A673 (cell line): ENCODE measurements at regions not wholly inside any gene's neighbourhood (a gene's known extent, or its start where the extent isn't known, plus 50 kb on each side); places are given as distances from the start of the nearest gene placed in this dataset.

Source experiments
- BruUV-seq: library from RNA; stranded (reverse); fragments of 400-500 nt; replicated peaks from 2 replicates; lab custom pipeline; 2021; lab: Mats Ljungman, UMichigan
- CTCF ChIA-PET: fragments of 300-600 bp; sonication (Branson Sonifier 250); formaldehyde crosslinking; loops from one replicate; lab custom pipeline; 2022; ENCODE audit warnings: antibody characterized with exemption; lab: Charles Lee
- POLR2A ChIA-PET: fragments of 300-600 bp; sonication (Branson Sonifier 250); formaldehyde crosslinking; loops from one replicate; lab custom pipeline; 2022; ENCODE audit warnings: antibody characterized with exemption; ENCODE audit not compliant: low non-redundant PET; lab: Charles Lee
- DNase-seq: peaks from one replicate; pipeline ENCODE4 v3.0.0-alpha.2; 2015; ENCODE audit warnings: low spot score
- H3K27ac ChIP-seq: fragments of 200-600 bp; sonication (generic); 2 replicates; pipeline ENCODE4 v1.5.1; 2016; ENCODE audit warnings: mixed run types, low read depth, mild to moderate bottlenecking, mixed read lengths, antibody characterized with exemption, low read length; ENCODE audit not compliant: poor library complexity, severe bottlenecking
- H3K27me3 ChIP-seq: fragments of 200-600 bp; sonication (generic); replicated peaks from 2 replicates; pipeline ENCODE4 v1.6.1; 2017; ENCODE audit warnings: mixed run types, low read depth, mild to moderate bottlenecking, mixed read lengths, antibody characterized with exemption, low read length; ENCODE audit not compliant: insufficient read depth, poor library complexity
- H3K36me3 ChIP-seq: fragments of 200-600 bp; sonication (generic); 2 replicates; pipeline ENCODE4 v1.6.1; 2016; ENCODE audit warnings: mixed run types, mild to moderate bottlenecking, mixed read lengths, antibody characterized with exemption, low read length; ENCODE audit not compliant: insufficient read depth, poor library complexity, severe bottlenecking
- H3K4me1 ChIP-seq: fragments of 200-600 bp; sonication (generic); 2 replicates; pipeline ENCODE4 v1.6.1; 2017; ENCODE audit warnings: mixed run types, mild to moderate bottlenecking, mixed read lengths, antibody characterized with exemption, low read length; ENCODE audit not compliant: insufficient read depth, poor library complexity, severe bottlenecking
- H3K4me3 ChIP-seq: fragments of 200-600 bp; sonication (generic); 2 replicates; pipeline ENCODE4 v1.5.1; 2016; ENCODE audit warnings: low read depth, mixed run types, mild to moderate bottlenecking, mixed read lengths, low read length; ENCODE audit not compliant: poor library complexity, severe bottlenecking
- H3K9me3 ChIP-seq: fragments of 200-600 bp; sonication (generic); 2 replicates; pipeline ENCODE4 v1.6.1; 2016; ENCODE audit warnings: mixed run types, low read depth, mild to moderate bottlenecking, mixed read lengths, antibody characterized with exemption, low read length; ENCODE audit not compliant: poor library complexity, severe bottlenecking
- EZH2 ChIP-seq: fragments of 200-600 bp; sonication (generic); IDR thresholded peaks from 2 replicates; pipeline ENCODE4 v1.6.1; 2017; ENCODE audit warnings: borderline replicate concordance, low read depth, mild to moderate bottlenecking, mixed read lengths, antibody characterized with exemption, low read length; ENCODE audit not compliant: poor library complexity, severe bottlenecking
- intact Hi-C: fragments of 100-400 bp; cut with micrococcal nuclease; formaldehyde crosslinking; loops from one replicate; pipeline ENCODE4 v1.10.0; 2022; ENCODE audit not compliant: unreplicated experiment
- TF ChIP-seq, protein P1 (sequence below): fragments of 300-800, 200-600 bp; sonication (generic); conservative IDR thresholded peaks from 2 replicates; pipeline ENCODE4 v1.5.1; 2017; ENCODE audit warnings: low read depth, mild to moderate bottlenecking, antibody characterized with exemption, low read length, moderate library complexity, mixed read lengths

DNA sequence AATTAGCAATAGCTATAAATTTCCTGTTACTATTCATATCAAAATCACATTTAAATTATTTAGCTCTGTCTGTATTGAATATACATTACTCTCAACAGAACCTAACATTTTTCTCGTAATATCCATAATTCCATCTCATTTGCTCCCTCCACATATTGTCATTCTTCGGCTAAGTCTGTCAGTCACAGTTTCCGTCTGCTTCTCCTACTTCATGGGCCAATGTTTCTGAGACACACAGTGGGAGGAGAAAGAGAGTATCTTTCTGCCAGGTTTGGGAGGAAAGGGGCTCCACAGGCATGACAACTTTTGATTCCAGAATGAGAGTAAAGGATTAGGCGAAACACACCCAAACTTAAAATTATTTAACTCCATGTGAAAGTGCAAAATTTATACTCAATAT is 273.1 kb upstream of the SMIM21 start:
- Histone ChIP-seq H3K4me1 (no peaks in the 10 kb centered on the region), H3K27ac (no peak overlapping the region), H3K9me3 (no peaks in the 10 kb centered on the region), H3K36me3 (no peaks in the 10 kb centered on the region), H3K27me3 (no peaks in the 10 kb centered on the region), H3K4me3 (no peak overlapping the region)
- ChIA-PET POLR2A (no interaction called here), CTCF (no interaction called here)
- DNase-seq = no peak
- intact Hi-C loops = no loop called here
- TF ChIP-seq, protein P1, sequence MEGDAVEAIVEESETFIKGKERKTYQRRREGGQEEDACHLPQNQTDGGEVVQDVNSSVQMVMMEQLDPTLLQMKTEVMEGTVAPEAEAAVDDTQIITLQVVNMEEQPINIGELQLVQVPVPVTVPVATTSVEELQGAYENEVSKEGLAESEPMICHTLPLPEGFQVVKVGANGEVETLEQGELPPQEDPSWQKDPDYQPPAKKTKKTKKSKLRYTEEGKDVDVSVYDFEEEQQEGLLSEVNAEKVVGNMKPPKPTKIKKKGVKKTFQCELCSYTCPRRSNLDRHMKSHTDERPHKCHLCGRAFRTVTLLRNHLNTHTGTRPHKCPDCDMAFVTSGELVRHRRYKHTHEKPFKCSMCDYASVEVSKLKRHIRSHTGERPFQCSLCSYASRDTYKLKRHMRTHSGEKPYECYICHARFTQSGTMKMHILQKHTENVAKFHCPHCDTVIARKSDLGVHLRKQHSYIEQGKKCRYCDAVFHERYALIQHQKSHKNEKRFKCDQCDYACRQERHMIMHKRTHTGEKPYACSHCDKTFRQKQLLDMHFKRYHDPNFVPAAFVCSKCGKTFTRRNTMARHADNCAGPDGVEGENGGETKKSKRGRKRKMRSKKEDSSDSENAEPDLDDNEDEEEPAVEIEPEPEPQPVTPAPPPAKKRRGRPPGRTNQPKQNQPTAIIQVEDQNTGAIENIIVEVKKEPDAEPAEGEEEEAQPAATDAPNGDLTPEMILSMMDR = no peak
- TF ChIP-seq EZH2 = no peak
- BruUV-seq = no TSS peak

DNA sequence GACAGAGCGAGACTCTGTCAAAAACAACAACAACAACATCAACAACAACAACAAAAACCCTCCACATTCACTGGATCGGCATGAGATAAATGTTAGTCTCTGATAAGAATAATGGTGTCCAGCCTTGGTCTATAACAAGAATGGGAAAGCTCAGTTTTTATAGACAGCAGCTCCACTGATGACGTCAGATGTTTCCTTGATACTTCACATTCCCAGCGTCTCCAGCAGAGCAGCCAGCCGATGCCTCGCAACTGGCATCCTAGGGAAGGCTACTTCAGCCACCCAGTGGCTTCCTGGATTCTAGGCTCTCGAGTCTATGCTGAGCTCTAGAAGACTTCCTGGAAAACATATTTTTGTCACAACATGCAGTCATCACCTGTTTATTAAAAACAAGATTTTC is 271.4 kb upstream of the SMIM21 start:
- intact Hi-C loops = no loop called here
- no TSS peak for BruUV-seq
- POLR2A ChIA-PET = no interaction called here

DNA sequence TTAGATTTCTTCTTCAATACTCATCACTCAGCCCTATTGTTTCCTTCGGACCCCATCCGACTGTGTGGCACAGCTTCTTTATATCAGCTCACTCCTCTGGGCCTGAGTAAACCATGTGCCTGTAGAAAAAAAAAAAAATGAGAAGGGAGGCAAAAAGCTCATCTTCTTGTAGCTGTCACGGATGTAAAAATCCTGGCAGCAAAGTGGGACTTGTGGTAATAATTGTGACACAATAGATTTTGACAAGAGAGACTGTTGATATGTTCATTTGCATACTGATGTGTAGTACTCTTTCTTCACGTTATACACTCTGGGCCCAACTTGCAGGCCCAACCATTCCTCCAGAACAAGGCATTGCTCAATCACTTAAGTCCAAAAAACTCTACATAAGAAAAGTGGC is 270.0 kb upstream of the SMIM21 start:
- intact Hi-C loops = no loop called here
- TF ChIP-seq, protein P1 = no peak
- TF ChIP-seq EZH2 = no peak
- Histone ChIP-seq H3K4me3 (no peak overlapping the region), H3K27ac (no peak overlapping the region), H3K4me1 (no peaks in the 10 kb centered on the region), H3K9me3 (no peaks in the 10 kb centered on the region), H3K36me3 (no peaks in the 10 kb centered on the region), H3K27me3 (no peaks in the 10 kb centered on the region)
- no TSS peak for BruUV-seq
- ChIA-PET CTCF (no interaction called here), POLR2A (no interaction called here)
- DNase-seq = no peak

More for the DNA sequence above, 271.4 kb upstream of the SMIM21 start:
- DNase-seq = no peak
- H3K27ac ChIP-seq = no peak overlapping the region
- no peak overlapping the region for H3K4me3 ChIP-seq
- CTCF ChIA-PET = no interaction called here
- no peaks in the 10 kb centered on the region for H3K9me3 ChIP-seq
- no peaks in the 10 kb centered on the region for H3K4me1 ChIP-seq
- TF ChIP-seq EZH2 = no peak
- TF ChIP-seq, protein P1 = no peak
- no peaks in the 10 kb centered on the region for H3K27me3 ChIP-seq
- H3K36me3 ChIP-seq = no peaks in the 10 kb centered on the region
